Rectal smooth muscle tissue (tissue), 1 donor: ENCODE measurements at regions not wholly inside any gene's neighbourhood (a gene's known extent, or its start where the extent isn't known, plus 50 kb on each side); places are given as distances from the start of the nearest gene placed in this dataset.

Source experiments
- H3K27ac ChIP-seq: one replicate; pipeline ENCODE4 v1.7.0; 2013; ENCODE audit warnings: low read depth, low read length, inconsistent platforms
- H3K27me3 ChIP-seq: one replicate; pipeline ENCODE4 v1.7.0; 2013; ENCODE audit warnings: low read length; ENCODE audit not compliant: control insufficient read depth, insufficient read depth
- H3K36me3 ChIP-seq: one replicate; pipeline ENCODE4 v1.7.0; 2013; ENCODE audit warnings: low read length; ENCODE audit not compliant: control insufficient read depth, insufficient read depth
- H3K4me1 ChIP-seq: one replicate; pipeline ENCODE4 v1.7.0; 2013; ENCODE audit warnings: low read length; ENCODE audit not compliant: control insufficient read depth, insufficient read depth
- H3K4me3 ChIP-seq: one replicate; pipeline ENCODE4 v1.7.0; 2013; ENCODE audit warnings: low read length
- H3K9ac ChIP-seq: one replicate; pipeline ENCODE4 v1.7.0; 2013; ENCODE audit warnings: low read length

DNA sequence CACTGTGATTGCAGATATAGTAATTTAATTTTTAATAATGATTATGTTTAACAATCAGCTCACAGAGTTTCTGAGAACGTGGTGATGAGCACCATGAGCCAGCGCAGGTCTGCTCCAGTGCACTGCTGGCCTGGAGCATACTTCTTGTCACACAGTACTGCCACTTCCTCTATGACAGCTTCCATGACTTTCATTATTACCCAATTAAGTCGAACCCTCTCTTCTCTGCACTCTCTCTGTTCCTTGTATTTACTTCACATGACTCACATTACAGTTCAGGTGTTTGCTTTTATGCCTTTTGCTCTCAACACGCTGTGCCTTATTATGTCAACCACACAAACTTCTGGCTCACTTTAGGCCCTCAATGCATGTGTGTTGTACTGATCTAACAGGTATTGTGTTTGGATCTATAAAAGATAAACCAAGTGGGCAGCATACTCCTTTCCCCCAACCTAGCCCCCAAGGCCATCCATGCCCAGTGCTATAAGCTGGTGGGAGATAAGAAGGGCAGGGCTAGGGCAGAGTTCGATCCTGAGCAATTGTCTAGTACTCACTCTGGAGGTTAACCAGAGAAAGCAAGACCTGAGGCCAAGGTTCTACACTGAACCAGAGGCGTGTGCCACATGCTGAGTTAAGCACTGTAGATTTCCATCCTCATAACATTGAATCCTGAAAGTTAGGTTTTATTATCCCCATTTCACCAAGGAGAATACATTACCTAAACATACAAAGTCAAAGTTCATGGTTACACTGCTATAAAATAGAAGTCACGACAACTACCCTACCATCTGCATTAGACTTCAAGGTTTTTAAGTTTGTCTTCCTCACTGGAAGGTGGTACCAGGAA is 356.5 kb downstream of the INSC start:
- Histone ChIP-seq H3K4me1 (no peaks in the 10 kb centered on the region), H3K4me3 (no peak overlapping the region), H3K36me3 (no peaks in the 10 kb centered on the region), H3K27ac (no peak overlapping the region), H3K27me3 (no peaks in the 10 kb centered on the region), H3K9ac (no peak overlapping the region)

DNA sequence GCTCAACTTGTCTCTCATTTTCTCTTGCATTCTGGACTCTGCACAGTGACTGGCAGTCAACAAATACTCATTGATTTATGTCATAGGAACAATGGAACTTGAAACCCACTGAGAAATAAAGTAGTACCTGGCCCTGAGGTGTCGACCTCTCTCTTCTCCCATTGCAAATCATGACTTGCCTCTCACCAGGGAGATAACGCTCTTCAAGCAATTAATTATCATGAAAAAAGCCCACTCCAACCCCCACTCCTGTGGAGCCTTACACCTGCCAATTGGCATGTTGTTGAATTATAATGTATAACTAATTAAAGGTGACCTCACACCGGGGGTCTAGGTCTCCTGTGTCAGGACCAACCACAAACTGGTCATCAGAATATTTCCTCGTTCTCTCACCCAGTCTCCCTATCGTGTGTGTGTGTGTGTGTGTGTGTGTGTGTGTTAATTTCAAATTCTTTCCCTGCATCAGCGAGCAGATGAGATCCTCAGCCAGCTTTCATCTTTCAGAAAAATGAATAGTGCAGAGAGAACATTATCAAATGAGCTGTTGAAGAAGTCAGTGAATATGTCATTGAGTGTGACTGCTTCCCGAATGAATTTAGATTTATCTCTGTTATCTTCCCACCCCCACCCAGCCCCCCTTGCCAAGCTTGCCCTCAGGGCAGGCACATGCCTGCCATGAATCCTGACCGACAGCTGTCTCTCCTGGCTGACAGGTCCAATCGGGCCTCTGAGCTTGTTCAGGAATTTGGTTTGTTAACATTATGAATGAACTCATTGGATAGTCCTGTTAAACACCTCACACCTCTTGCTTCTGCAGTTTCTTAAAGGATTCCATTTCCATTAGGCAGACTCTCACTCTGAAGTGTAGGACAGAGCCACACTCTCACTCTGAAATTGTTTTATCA is 357.4 kb downstream of the INSC start:
- Histone ChIP-seq H3K27ac (no peak overlapping the region), H3K4me1 (no peaks in the 10 kb centered on the region), H3K4me3 (no peak overlapping the region), H3K9ac (no peak overlapping the region), H3K27me3 (no peaks in the 10 kb centered on the region), H3K36me3 (no peaks in the 10 kb centered on the region)

DNA sequence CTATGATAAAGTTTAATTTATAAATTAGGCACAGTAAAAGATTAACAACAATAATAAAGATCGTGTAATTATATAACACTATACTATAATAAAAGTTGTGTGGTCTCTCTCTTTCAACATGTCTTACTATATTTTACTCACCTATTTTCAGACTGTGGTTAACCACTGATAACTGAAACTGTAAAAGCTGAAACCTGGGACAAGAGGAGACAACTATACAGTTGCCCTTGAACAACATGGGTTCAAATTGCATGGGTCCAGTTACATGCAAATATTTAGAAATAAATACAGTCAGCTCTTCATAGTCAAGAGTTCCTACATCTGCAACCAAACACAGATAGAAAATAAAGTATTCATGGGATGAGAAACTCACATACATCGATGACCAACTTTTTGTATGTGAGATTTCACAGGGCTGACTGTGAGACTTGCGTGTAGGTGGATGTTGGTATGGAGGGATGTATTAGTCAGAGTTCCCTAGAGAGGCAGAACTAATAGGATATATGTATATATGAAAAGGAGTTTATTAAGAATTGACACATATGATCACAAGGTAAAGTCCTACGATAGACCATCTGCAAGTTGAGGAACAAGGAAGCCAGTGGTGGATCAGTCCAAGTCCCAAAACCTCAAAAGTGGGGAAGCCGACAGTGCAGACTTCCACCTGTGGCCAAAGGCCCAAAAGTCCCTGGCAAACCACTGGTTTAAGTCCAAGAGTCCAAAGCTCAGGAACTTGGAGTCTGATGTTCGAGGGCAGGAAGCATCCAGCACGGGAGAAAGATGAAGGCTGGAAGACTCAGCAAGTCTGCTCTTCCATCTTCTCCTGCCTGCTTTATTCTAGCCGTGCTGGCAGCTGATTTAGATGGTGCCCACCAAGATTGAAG is 359.5 kb downstream of the INSC start:
- H3K27me3 ChIP-seq: no peaks in the 10 kb centered on the region
- H3K36me3 ChIP-seq: no peaks in the 10 kb centered on the region
- H3K27ac ChIP-seq: no peak overlapping the region
- no peak overlapping the region for H3K4me3 ChIP-seq
- no peak overlapping the region for H3K9ac ChIP-seq
- H3K4me1 ChIP-seq: no peaks in the 10 kb centered on the region

DNA sequence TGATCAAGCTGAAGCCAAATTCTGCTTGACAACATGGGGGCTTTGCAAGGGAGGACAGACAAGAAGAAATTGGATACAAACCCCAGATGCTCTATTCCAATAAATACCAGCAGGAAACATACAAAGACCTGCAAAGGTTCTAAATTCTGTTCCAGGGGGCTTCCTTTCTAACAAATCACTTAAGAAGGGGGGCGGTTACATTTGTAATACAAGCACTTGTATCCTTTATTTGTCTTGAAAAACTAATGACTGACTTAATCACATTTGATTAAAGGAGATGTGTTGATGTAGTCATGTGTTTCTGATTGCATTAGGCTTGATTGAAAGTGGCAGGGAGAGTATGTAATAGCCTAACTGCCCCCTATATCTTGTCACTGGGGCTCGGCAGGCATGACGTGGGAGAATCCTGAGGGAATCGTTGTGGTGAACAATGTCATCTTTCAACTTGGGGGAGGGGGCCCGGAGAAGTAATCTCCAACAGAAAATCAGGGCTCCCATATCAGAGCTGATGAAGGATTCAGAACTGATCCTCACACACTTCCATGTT is 361.7 kb downstream of the INSC start:
- no peak overlapping the region for H3K4me3 ChIP-seq
- H3K27me3 ChIP-seq: no peaks in the 10 kb centered on the region
- no peak overlapping the region for H3K9ac ChIP-seq
- H3K4me1 ChIP-seq: no peaks in the 10 kb centered on the region
- no peaks in the 10 kb centered on the region for H3K36me3 ChIP-seq
- no peak overlapping the region for H3K27ac ChIP-seq

DNA sequence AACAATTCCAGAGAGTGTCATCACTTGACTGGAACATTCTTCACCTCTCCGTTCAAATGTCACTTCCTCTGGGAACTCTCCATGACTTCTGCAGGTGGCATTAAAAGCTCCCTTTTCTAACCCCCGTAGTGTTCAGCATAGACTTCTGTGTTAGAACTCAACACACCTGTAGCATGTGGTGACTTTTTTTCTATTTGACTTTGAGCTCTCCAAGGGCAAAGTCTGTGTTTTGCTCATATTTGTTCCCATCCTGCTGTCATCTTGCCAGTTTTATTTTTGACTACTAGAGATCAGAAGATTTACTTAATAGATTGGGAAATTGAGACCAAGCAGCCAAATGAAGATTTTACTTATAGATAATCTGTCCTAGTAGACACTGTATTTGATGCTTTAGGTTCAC is 367.1 kb downstream of the INSC start:
- Histone ChIP-seq H3K4me3 (no peak overlapping the region), H3K27me3 (no peaks in the 10 kb centered on the region), H3K9ac (no peak overlapping the region), H3K4me1 (no peaks in the 10 kb centered on the region), H3K36me3 (no peaks in the 10 kb centered on the region), H3K27ac (no peak overlapping the region)

DNA sequence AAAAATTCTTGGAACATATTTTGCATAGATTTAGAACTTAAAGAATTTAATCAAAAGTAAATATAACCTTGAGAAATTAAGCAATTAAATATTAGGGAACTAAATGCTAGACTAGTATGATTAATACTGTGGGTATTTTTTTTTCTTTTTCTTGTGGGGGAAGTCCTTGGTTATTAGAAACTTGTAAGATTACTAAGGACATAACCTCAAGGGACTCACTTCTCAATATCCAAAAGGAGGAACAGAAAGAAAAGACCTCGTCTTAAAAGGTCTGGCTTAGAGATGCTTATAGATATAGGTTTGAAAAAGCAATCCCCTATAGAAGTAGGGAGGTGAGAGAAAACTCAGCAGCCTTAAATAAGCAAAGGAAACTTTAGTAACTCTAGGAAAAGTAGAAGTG is 368.5 kb downstream of the INSC start:
- H3K9ac ChIP-seq: no peak overlapping the region
- H3K27me3 ChIP-seq: no peaks in the 10 kb centered on the region
- H3K36me3 ChIP-seq: no peaks in the 10 kb centered on the region
- no peaks in the 10 kb centered on the region for H3K4me1 ChIP-seq
- no peak overlapping the region for H3K4me3 ChIP-seq
- no peak overlapping the region for H3K27ac ChIP-seq

DNA sequence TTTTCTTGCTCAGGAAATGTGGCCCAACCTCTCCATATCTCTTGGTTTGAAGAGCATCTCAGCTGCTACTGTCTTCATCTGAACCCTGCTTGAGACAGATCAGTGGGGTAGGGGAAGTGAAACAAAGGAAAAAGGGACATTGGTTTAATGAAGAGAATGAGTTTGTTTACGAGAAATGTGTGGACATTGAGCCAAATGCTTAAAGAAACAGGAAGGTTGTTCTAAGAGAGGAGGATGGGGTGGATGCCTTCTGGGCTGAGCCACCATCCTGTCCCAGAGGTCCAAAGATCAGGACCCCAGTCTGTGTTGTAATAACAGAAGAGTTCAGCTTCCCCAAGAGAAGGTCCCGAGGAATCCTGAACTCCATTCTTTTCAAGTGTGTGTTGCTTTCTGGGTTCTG is 369.7 kb downstream of the INSC start:
- no peaks in the 10 kb centered on the region for H3K27me3 ChIP-seq
- H3K27ac ChIP-seq: no peak overlapping the region
- no peaks in the 10 kb centered on the region for H3K36me3 ChIP-seq
- no peak overlapping the region for H3K9ac ChIP-seq
- no peak overlapping the region for H3K4me3 ChIP-seq
- no peaks in the 10 kb centered on the region for H3K4me1 ChIP-seq

DNA sequence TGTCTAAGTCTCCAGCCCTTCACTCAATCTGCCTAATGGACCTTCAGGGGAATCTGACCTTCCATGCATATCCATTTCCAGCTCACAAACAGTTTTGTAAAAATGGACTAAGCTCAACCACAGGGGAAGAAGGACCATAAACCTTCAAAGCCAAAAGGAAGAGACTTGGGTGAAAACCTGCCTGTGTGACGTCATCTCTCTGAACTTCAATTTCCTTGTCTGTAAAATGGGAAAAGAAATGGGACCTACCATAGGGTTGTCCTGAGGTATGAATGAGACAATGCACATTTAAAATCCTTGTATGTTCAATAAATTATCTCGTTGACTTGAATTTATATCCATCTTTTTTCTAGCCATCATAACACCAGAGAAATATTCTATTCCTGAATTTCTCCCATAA is 370.7 kb downstream of the INSC start:
- Histone ChIP-seq H3K4me3 (no peak overlapping the region), H3K9ac (no peak overlapping the region), H3K4me1 (no peaks in the 10 kb centered on the region), H3K27me3 (peaks cover 2% of the 10 kb centered on the region), H3K27ac (no peak overlapping the region), H3K36me3 (no peaks in the 10 kb centered on the region)

DNA sequence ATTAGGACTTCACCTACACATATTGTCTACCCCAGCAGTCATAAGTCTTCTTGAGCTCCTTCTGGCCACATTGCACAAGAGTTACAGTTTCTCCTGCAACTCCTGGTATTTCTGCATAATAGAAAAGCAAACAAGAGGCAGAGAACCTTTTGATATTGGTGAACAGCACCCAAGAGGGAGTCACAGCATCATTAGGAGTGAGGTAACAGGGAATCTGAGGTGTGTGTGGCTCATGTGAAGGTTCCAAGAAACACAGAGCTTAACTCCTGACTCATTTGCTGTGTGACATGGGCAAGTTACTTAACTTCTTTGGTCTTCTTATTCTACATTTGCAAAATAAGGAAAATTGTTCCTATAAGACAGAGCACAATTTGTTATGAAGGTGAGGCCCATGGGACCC is 374.6 kb downstream of the INSC start:
- H3K4me3 ChIP-seq: no peak overlapping the region
- no peaks in the 10 kb centered on the region for H3K36me3 ChIP-seq
- no peaks in the 10 kb centered on the region for H3K4me1 ChIP-seq
- no peak overlapping the region for H3K27ac ChIP-seq
- peaks cover 2% of the 10 kb centered on the region for H3K27me3 ChIP-seq
- no peak overlapping the region for H3K9ac ChIP-seq

DNA sequence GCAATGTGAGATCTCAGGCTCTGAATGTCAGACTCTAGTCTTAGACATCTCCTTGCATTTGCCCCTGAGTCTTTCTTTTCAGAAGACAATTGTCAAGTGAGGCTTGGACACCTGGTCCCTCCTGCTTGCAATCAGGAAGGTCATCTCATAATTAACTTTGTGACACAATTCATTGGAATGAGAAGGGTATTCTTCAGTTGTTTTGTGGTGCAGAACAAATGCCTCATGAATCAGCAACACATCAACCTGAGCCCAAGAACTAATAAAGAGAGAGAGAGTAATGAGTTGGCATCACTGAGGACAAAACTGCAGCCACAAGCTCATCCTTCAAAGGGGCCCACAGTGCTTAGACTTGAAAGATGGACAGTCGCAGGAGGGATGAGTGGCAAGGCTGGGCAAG is 375.8 kb downstream of the INSC start:
- Histone ChIP-seq H3K36me3 (no peaks in the 10 kb centered on the region), H3K4me3 (no peak overlapping the region), H3K4me1 (no peaks in the 10 kb centered on the region), H3K27me3 (peaks cover 2% of the 10 kb centered on the region), H3K27ac (no peak overlapping the region), H3K9ac (no peak overlapping the region)

DNA sequence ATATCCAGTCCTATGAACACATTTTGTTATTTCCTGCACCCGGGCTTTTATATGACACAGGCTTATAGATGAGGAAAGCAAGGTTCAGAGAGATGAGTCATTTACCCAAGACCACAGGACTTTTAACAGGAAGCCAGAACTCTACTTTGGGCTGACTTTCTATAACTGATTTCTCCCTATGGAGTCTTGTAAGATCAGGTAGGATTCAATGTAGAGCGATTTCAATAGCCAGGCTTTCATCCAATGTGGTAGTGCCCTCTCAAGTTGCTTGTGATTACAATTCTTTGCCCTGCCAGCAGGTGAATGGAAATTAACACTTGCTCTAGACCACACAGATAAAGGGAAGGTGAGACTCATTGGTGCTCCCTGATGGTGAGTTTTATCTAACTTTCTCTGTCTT is 378.3 kb downstream of the INSC start:
- Histone ChIP-seq H3K4me3 (no peak overlapping the region), H3K9ac (no peak overlapping the region), H3K27me3 (peaks cover 2% of the 10 kb centered on the region), H3K27ac (no peak overlapping the region), H3K36me3 (no peaks in the 10 kb centered on the region), H3K4me1 (no peaks in the 10 kb centered on the region)
